ENCODE measurements at regions not wholly inside any gene's neighbourhood (a gene's known extent, or its start where the extent isn't known, plus 50 kb on each side); places are given as distances from the start of the nearest gene placed in this dataset.

DNA sequence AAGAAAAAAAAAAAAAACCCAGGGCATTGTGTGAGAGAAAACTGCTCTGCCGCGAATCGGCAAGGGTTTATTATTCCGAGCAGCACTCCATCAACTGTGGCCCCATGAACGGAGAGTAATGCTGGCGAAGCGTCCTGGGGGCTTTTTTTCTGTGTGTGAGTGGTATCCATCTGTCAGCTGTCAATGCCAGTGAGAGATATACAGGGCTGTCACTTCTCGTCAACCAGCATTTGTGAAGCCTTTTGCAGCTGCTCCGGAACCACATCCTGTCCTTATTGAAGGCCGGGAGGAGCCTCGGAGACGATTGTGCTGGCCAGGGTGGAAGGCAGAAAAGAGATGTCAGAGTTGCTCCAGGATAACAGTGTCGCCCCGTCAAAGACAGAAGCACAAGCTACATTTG is 356.9 kb upstream of the SMIM21 start:
- Histone ChIP-seq H3K27ac (no peak overlapping the region), H3K36me3 (no peaks in the 10 kb centered on the region), H3K4me3 (no peak overlapping the region), H3K27me3 (no peaks in the 10 kb centered on the region), H3K9me3 (no peaks in the 10 kb centered on the region), H3K4me1 (no peaks in the 10 kb centered on the region)
- DNase-seq (no peak), ATAC-seq (ENCODE audit: low FRiP score in 2 of 2) (no peak)
- TF ChIP-seq, protein P1, sequence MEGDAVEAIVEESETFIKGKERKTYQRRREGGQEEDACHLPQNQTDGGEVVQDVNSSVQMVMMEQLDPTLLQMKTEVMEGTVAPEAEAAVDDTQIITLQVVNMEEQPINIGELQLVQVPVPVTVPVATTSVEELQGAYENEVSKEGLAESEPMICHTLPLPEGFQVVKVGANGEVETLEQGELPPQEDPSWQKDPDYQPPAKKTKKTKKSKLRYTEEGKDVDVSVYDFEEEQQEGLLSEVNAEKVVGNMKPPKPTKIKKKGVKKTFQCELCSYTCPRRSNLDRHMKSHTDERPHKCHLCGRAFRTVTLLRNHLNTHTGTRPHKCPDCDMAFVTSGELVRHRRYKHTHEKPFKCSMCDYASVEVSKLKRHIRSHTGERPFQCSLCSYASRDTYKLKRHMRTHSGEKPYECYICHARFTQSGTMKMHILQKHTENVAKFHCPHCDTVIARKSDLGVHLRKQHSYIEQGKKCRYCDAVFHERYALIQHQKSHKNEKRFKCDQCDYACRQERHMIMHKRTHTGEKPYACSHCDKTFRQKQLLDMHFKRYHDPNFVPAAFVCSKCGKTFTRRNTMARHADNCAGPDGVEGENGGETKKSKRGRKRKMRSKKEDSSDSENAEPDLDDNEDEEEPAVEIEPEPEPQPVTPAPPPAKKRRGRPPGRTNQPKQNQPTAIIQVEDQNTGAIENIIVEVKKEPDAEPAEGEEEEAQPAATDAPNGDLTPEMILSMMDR (IDR thresholded peaks at IDR 0.05) = no peak
- peak in 1 of 2 donors; percentile 26 for TF ChIP-seq POLR2AphosphoS5 (IDR thresholded peaks at IDR 0.05)
- TF ChIP-seq POLR2A (IDR thresholded peaks at IDR 0.05) = no peak
- TF ChIP-seq EP300 (IDR thresholded peaks at IDR 0.05) = no peak
- 18 to 26% methylated on average over 14 of the region's 14 CpGs for WGBS, 2 donors

DNA sequence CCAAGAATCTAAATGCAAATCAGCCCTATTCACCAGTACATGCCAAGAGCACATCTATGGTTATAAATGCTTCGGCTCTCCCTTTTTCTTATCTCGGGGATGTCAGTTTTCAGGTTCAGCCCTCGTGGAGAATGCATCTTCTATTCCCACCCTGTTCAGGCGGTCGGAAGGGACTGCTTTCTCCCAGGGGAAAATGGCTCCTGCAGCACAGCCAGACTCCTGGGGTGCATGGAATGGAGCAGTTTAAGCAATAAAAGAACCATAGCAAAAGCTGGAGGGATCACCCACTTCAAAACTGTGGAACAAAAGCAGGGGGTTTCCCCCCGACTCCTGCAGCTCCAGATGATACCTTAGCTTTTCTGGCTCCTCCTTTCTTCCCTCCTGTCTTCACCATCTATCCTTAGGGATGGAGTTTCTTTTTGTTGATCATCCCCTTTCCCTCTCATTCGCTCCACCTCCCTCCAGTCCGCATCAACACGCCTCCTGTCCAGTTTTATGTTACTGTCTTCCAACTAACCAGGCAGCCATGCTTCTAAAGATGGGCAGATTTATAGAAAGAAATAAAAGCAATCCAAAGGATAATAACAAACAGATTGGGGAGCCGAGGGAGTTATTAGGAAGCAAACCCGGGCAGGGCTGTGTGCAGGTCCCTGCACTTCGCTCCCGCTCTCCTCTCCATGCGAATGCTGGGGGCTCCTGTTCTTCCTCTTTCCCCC is 356.2 kb upstream of the SMIM21 start:
- Histone ChIP-seq H3K9me3 (no peaks in the 10 kb centered on the region), H3K27ac (no peak overlapping the region), H3K4me1 (no peaks in the 10 kb centered on the region), H3K27me3 (no peaks in the 10 kb centered on the region), H3K4me3 (no peak overlapping the region), H3K36me3 (no peaks in the 10 kb centered on the region)
- 79 to 82% methylated on average over 14 of the region's 14 CpGs for WGBS, 2 donors
- no peak for DNase-seq
- ATAC-seq (ENCODE audit: low FRiP score in 2 of 2) = no peak
- TF ChIP-seq, protein P1 (IDR thresholded peaks at IDR 0.05) = no peak
- no peak for TF ChIP-seq EP300 (IDR thresholded peaks at IDR 0.05)
- TF ChIP-seq POLR2A (IDR thresholded peaks at IDR 0.05) = no peak
- no peak for TF ChIP-seq POLR2AphosphoS5 (IDR thresholded peaks at IDR 0.05)

DNA sequence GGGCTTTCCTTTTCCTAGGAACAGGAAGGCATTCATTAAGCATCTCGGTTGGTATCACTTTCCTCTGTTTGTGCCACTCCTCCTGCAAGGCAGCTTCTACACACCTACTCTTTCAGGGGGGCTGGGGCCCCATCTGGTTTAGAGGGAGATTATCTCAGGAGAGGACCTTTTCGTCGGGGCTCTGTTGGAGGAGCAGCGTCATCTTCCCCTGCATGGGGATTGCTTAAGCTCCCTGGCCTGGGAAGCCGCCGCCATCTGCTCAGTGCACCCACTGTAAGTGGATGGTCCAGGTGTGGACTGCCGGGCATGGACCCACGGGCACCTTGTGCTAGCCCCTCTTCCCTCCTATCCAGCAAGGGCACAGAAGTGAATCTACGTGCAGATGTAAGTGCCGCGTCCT is 355.3 kb upstream of the SMIM21 start:
- Histone ChIP-seq H3K27ac (no peak overlapping the region), H3K27me3 (no peaks in the 10 kb centered on the region), H3K4me1 (no peaks in the 10 kb centered on the region), H3K4me3 (no peak overlapping the region), H3K9me3 (no peaks in the 10 kb centered on the region), H3K36me3 (no peaks in the 10 kb centered on the region)
- TF ChIP-seq POLR2A (IDR thresholded peaks at IDR 0.05) (no peak), EP300 (IDR thresholded peaks at IDR 0.05) (no peak), POLR2AphosphoS5 (IDR thresholded peaks at IDR 0.05) (no peak)
- TF ChIP-seq, protein P1 (IDR thresholded peaks at IDR 0.05) = no peak
- ATAC-seq (ENCODE audit: low FRiP score in 2 of 2) (no peak), DNase-seq (peak in 1 of 2 donors; percentile 25)
- 81 to 87% methylated on average over 10 to 11 of the region's 11 CpGs for WGBS, 2 donors

DNA sequence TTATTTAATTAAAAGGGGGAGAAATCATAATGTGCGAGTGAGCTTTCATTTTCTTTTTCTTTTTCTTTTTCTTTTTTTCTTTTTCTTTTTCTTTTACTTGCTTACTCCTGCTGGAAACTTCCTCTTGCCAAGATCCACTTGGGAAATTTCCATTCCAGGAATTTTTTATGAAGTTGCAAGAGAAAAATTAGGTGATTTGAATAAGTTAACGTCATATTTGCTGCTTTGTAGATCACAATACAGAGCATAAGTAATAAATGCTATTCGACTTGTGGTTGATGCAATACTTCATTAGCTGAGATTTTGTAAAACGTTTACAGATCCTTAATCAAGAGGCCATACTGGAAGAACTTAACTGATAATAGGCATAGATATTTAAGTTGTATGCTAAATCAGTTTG is 354.7 kb upstream of the SMIM21 start:
- H3K4me3 ChIP-seq = peak overlapping the region in 1 of 4 donors; percentile 3

More for the DNA sequence above, 354.7 kb upstream of the SMIM21 start:
- DNase-seq (no peak), ATAC-seq (ENCODE audit: low FRiP score in 2 of 2) (no peak)
- Histone ChIP-seq H3K4me1 (no peaks in the 10 kb centered on the region), H3K27me3 (no peaks in the 10 kb centered on the region), H3K27ac (no peak overlapping the region), H3K36me3 (no peaks in the 10 kb centered on the region), H3K9me3 (no peaks in the 10 kb centered on the region)
- TF ChIP-seq POLR2AphosphoS5 (IDR thresholded peaks at IDR 0.05) (no peak), POLR2A (IDR thresholded peaks at IDR 0.05) (no peak), EP300 (IDR thresholded peaks at IDR 0.05) (no peak)
- TF ChIP-seq, protein P1 (IDR thresholded peaks at IDR 0.05) = no peak
- 58 to 67% methylated on average over 4 of the region's 4 CpGs for WGBS, 2 donors
